Neural cell (in vitro differentiated cells): ENCODE measurements at regions not wholly inside any gene's neighbourhood (a gene's known extent, or its start where the extent isn't known, plus 50 kb on each side); places are given as distances from the start of the nearest gene placed in this dataset.

Source experiments
- H2AFZ ChIP-seq: fragments of 200-600, 300-800 bp; sonication (generic), shearing (Covaris generic); 2 replicates; pipeline ENCODE4 v1.6.0; 2014; ENCODE audit warnings: low read depth, mild to moderate bottlenecking, antibody characterized with exemption, low read length, moderate library complexity
- H3F3A ChIP-seq: fragments of 200-600 bp; shearing (Covaris generic); 2 replicates; pipeline ENCODE4 v1.6.1; 2016; ENCODE audit warnings: mild to moderate bottlenecking, moderate library complexity, mixed read lengths, antibody characterized with exemption, low read length; ENCODE audit not compliant: insufficient read depth, poor library complexity, severe bottlenecking
- H3K27ac ChIP-seq: fragments of 200-600, 300-800 bp; sonication (generic), shearing (Covaris generic); 2 replicates; pipeline ENCODE4 v1.5.1; 2014; ENCODE audit warnings: mild to moderate bottlenecking, low read length, moderate library complexity
- H3K27me3 ChIP-seq: fragments of 300-800, 200-600 bp; sonication (generic), shearing (Covaris generic); 2 replicates; pipeline ENCODE4 v1.6.0; 2014; ENCODE audit warnings: mild to moderate bottlenecking, low read depth, low read length, moderate library complexity; ENCODE audit not compliant: insufficient read depth
- H3K36me3 ChIP-seq: fragments of 300-800, 200-600 bp; sonication (generic), shearing (Covaris generic); 2 replicates; pipeline ENCODE4 v1.5.1; 2014; ENCODE audit warnings: mild to moderate bottlenecking, antibody characterized with exemption, low read length, moderate library complexity; ENCODE audit not compliant: insufficient read depth
- H3K4me2 ChIP-seq: fragments of 300-800, 200-600 bp; sonication (generic), shearing (Covaris generic); 2 replicates; pipeline ENCODE4 v1.6.0; 2014; ENCODE audit warnings: mild to moderate bottlenecking, low read length
- H3K4me3 ChIP-seq: fragments of 300-800, 200-600 bp; sonication (generic), shearing (Covaris generic); 2 replicates; pipeline ENCODE4 v1.5.1; 2014; ENCODE audit warnings: mild to moderate bottlenecking, low read length, moderate library complexity
- H3K79me2 ChIP-seq: fragments of 200-600 bp; shearing (Covaris generic); replicated peaks from 2 replicates; pipeline ENCODE4 v1.6.0; 2014; ENCODE audit warnings: mild to moderate bottlenecking, low read length, moderate library complexity; ENCODE audit not compliant: insufficient read depth
- H3K9ac ChIP-seq: fragments of 300-800, 200-600 bp; sonication (generic), shearing (Covaris generic); 2 replicates; pipeline ENCODE4 v1.6.1; 2016; ENCODE audit warnings: mild to moderate bottlenecking, low read length, mixed read lengths
- H3K9me2 ChIP-seq: fragments of 200-600 bp; shearing (Covaris generic); 2 replicates; pipeline ENCODE4 v1.6.1; 2016; ENCODE audit warnings: mild to moderate bottlenecking, low read length, mixed read lengths; ENCODE audit not compliant: insufficient read depth
- H3K9me3 ChIP-seq: fragments of 200-600, 300-800 bp; sonication (generic), shearing (Covaris generic); 2 replicates; pipeline ENCODE4 v1.6.1; 2016; ENCODE audit warnings: mild to moderate bottlenecking, mixed run types, low read length, moderate library complexity, mixed read lengths
- H4K20me1 ChIP-seq: fragments of 200-600 bp; shearing (Covaris generic); 2 replicates; pipeline ENCODE4 v1.6.1; 2016; ENCODE audit warnings: mild to moderate bottlenecking, mixed run types; ENCODE audit not compliant: insufficient read depth
- EP300 ChIP-seq: fragments of 450-650 bp; conservative IDR thresholded peaks from 2 replicates; pipeline ENCODE4 v1.6.1; 2014; ENCODE audit warnings: antibody characterized with exemption, mild to moderate bottlenecking, moderate library complexity; ENCODE audit not compliant: poor library complexity, severe bottlenecking
- EZH2 ChIP-seq: fragments of 200-600, 300-800 bp; shearing (Covaris generic), sonication (generic); IDR thresholded peaks from 2 replicates; pipeline ENCODE4 v1.6.1; 2014; ENCODE audit warnings: antibody characterized with exemption, low read length, borderline replicate concordance, mild to moderate bottlenecking; ENCODE audit not compliant: insufficient read depth, poor library complexity, severe bottlenecking
- MXI1 ChIP-seq: fragments of 450-650 bp; conservative IDR thresholded peaks from 2 replicates; pipeline ENCODE4 v1.6.1; 2014; ENCODE audit warnings: antibody characterized with exemption, mild to moderate bottlenecking; ENCODE audit not compliant: poor library complexity, severe bottlenecking
- POLR2AphosphoS5 ChIP-seq: IDR thresholded peaks from 2 replicates; pipeline ENCODE4 v1.6.1; 2012
- RAD21 ChIP-seq: fragments of 450-650 bp; conservative IDR thresholded peaks from 2 replicates; pipeline ENCODE4 v1.6.1; 2014; ENCODE audit warnings: antibody characterized with exemption, mild to moderate bottlenecking, moderate library complexity
- TAF1 ChIP-seq: IDR thresholded peaks from 2 replicates; pipeline ENCODE4 v1.6.1; 2012; ENCODE audit warnings: low read depth
- TF ChIP-seq, protein P1 (sequence below): fragments of 450-650 bp; IDR thresholded peaks from 2 replicates; pipeline ENCODE4 v1.5.1; 2014; ENCODE audit warnings: antibody characterized with exemption, mild to moderate bottlenecking, moderate library complexity; ENCODE audit not compliant: poor library complexity, severe bottlenecking
- TF ChIP-seq, protein P2 (sequence below): IDR thresholded peaks from 2 replicates; pipeline ENCODE4 v1.6.1; 2012; ENCODE audit warnings: borderline replicate concordance

DNA sequence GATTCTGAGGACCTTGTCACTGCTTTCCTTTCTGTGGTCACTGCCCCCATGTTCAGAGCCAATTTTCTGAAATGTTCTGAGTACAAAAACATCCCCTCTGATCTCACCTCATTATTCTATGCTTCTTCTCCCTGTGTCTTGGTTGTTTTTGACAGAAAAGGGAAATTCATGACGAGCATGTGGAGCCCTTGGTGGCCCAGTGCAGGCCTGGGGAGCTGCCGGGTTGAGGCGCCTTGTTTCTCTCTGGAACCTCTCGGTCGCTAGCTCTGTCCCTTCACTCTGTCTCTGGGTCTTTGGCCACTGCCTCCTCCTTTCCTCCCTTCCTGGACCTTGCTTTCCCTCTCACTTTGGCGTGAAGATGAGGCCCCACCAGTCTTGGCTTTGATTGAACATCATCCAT lies 63.0 kb upstream of the THY1 start:
- Histone ChIP-seq H2AFZ (no peak overlapping the region), H3K9me3 (no peaks in the 10 kb centered on the region), H3K27ac (no peak overlapping the region), H3K36me3 (no peaks in the 10 kb centered on the region), H3K4me2 (no peak overlapping the region), H4K20me1 (no peaks in the 10 kb centered on the region), H3F3A (no peaks in the 10 kb centered on the region), H3K4me3 (no peak overlapping the region), H3K27me3 (no peaks in the 10 kb centered on the region), H3K79me2 (no peaks in the 10 kb centered on the region), H3K9me2 (no peaks in the 10 kb centered on the region), H3K9ac (no peak overlapping the region)
- TF ChIP-seq EP300: no peak
- TF ChIP-seq, protein P1, sequence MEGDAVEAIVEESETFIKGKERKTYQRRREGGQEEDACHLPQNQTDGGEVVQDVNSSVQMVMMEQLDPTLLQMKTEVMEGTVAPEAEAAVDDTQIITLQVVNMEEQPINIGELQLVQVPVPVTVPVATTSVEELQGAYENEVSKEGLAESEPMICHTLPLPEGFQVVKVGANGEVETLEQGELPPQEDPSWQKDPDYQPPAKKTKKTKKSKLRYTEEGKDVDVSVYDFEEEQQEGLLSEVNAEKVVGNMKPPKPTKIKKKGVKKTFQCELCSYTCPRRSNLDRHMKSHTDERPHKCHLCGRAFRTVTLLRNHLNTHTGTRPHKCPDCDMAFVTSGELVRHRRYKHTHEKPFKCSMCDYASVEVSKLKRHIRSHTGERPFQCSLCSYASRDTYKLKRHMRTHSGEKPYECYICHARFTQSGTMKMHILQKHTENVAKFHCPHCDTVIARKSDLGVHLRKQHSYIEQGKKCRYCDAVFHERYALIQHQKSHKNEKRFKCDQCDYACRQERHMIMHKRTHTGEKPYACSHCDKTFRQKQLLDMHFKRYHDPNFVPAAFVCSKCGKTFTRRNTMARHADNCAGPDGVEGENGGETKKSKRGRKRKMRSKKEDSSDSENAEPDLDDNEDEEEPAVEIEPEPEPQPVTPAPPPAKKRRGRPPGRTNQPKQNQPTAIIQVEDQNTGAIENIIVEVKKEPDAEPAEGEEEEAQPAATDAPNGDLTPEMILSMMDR: no peak

DNA sequence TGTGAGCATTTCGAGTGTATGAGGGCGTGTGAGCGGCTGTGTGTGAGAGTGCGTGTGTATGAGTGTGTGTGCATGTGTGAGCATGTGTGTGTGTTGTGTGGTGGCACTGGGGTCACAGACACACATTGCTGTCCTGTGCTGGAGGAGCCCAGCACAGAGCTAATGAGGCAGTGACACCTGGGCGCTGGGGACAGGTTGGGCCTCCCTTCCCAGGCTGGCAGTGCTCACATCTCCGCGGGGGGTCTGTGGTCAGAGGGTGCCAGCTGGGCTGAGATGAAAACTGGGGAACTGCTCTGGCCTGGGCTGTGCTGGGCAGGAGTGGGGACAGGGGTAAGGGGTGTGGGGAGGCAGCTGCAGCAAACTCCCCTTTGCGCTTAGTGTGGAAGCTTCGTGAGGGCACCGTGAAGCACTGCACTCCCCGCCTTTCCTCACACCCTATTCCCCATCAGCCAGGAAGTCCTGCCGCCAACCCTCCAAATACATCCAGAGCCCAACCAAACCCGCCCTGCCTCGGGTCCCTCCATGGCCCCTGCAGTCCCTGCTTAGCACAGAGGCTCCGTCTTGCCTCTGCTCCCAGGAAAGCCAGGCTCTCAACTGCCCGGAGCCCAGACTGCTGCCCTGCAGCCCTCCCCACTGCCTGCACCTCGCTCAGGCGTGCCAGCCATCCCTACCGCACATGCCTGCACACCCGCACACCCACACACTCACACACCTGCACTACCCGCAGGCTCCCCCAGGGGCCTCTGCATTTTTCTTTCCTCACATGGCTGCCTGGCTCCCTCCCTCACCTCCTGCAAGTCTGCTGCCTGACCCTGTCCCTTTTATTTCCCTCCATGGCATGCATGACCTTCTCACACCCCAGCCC lies 62.0 kb upstream of the THY1 start:
- no peaks in the 10 kb centered on the region for H4K20me1 ChIP-seq
- H3K36me3 ChIP-seq: no peaks in the 10 kb centered on the region
- H2AFZ ChIP-seq: no peak overlapping the region
- H3K4me3 ChIP-seq: no peak overlapping the region
- no peaks in the 10 kb centered on the region for H3K79me2 ChIP-seq
- TF ChIP-seq MXI1 (no peak), RAD21 (no peak), POLR2AphosphoS5 (no peak), EP300 (no peak), TAF1 (no peak), EZH2 (no peak)
- TF ChIP-seq, protein P2, sequence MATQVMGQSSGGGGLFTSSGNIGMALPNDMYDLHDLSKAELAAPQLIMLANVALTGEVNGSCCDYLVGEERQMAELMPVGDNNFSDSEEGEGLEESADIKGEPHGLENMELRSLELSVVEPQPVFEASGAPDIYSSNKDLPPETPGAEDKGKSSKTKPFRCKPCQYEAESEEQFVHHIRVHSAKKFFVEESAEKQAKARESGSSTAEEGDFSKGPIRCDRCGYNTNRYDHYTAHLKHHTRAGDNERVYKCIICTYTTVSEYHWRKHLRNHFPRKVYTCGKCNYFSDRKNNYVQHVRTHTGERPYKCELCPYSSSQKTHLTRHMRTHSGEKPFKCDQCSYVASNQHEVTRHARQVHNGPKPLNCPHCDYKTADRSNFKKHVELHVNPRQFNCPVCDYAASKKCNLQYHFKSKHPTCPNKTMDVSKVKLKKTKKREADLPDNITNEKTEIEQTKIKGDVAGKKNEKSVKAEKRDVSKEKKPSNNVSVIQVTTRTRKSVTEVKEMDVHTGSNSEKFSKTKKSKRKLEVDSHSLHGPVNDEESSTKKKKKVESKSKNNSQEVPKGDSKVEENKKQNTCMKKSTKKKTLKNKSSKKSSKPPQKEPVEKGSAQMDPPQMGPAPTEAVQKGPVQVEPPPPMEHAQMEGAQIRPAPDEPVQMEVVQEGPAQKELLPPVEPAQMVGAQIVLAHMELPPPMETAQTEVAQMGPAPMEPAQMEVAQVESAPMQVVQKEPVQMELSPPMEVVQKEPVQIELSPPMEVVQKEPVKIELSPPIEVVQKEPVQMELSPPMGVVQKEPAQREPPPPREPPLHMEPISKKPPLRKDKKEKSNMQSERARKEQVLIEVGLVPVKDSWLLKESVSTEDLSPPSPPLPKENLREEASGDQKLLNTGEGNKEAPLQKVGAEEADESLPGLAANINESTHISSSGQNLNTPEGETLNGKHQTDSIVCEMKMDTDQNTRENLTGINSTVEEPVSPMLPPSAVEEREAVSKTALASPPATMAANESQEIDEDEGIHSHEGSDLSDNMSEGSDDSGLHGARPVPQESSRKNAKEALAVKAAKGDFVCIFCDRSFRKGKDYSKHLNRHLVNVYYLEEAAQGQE: no peak
- TF ChIP-seq, protein P1: peak; percentile 13
- no peaks in the 10 kb centered on the region for H3F3A ChIP-seq
- no peak overlapping the region for H3K27ac ChIP-seq
- H3K4me2 ChIP-seq: no peak overlapping the region
- H3K9ac ChIP-seq: no peak overlapping the region
- no peaks in the 10 kb centered on the region for H3K27me3 ChIP-seq
- H3K9me3 ChIP-seq: no peaks in the 10 kb centered on the region
- no peaks in the 10 kb centered on the region for H3K9me2 ChIP-seq
